ENCODE measurements at regions not wholly inside any gene's neighbourhood (a gene's known extent, or its start where the extent isn't known, plus 50 kb on each side); places are given as distances from the start of the nearest gene placed in this dataset.

DNA sequence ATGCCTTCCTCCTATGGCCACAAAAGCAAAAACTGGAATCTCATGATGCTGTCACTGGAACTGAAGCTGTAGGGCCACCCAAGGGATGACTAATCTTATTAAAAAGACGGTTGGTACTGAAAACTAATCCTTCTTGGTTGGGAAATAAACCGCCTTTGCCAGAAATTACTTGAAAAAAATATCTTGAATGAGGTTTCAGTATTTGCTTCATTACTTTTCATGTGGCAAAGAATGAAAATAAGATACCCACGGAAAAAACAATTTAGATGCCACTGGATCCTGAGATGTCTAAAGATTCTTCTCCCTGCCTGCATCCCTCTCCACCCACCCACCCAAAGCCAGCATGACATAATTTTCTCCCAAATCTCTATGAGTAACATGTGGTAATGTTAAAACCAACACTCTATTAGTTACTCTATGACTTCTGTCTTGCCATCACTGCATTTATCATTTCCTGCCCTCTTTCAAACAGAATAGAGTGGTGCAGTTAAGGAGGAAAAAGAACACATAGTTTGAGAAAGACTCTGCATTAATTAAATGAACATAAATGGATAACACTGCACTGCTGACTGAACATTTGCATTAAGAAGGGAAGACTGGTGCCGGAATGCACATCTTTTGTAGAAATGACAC lies 111.8 kb upstream of the DPH6 start:
- DNase-seq (ENCODE audit: low read depth in 3 of 3), result peak in 2 of 3 donors; percentile 21 to 22

GRCh38 chr15:35663956-35664355 lies 118.0 kb upstream of the DPH6 start:
- no peak for DNase-seq (ENCODE audit: low read depth in 3 of 3)

DNA sequence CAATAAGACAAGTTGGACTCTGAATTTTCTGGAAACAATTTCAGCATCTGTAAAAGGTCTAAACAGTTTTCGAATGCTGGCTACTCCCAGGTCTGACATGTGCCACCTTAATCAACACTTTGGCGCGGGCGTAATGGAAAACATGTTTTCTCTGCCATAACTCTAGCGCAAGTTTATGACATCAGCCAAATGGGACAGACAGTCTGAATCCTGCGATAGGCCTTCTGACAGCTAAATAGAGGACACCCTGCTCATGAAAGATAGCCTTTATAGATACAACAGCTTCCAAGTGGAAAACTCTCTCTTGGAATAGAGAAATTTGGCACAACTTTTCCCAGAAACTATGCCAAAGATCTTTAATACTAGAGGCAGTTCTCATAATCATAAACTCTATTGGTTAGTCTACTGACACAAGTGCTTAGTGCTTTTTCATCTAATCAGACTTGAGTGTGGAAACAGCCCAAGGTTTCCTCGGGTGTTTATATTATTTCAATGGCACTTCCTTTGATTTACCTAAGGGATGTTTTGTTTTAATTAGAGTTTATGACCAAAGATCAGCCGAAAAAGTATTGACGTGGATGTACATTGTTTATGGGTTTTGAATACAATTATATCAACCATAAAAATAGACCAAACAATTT lies 120.1 kb upstream of the DPH6 start:
- no peak for DNase-seq (ENCODE audit: low read depth in 3 of 3)

DNA sequence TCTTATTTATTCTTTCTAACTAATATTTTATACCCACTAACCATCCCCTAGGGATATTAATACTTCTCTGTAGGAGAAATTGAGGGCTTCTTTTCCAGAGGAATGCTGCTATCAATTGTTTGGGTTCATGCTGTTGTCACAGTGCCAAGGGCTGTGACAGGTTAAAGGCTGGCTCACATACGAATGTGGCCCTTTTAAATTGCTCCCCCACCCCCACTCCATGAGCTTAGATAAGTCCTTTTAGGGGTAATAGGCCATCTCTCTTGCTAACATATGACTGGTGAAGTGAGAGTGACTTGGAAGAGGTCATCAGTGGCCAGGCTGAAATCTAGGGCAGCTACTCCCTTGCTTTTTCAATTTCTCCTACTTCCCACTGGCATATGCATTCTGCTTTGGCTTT lies 121.9 kb upstream of the DPH6 start:
- DNase-seq (ENCODE audit: low read depth in 3 of 3), result no peak

DNA sequence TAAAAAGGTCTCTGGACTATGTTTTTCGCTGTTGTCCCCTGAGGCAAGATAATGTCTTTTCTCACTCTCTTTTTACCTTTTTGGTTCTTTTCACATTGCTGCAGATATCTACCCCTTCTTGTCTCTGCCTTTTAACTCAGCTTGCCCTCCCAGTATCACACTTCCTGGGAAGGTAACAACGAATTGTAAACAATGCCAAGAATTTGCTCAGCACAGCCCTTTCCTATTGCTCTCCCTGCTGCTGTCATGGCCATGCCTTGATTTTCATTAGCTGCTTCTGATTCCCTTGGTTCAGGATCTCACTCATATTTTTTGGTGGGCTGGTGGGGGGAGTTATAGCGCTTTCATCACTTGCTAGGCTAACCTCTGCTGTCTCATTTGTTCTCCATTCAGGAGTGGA lies 123.1 kb upstream of the DPH6 start:
- DNase-seq (ENCODE audit: low read depth in 3 of 3), result no peak

DNA sequence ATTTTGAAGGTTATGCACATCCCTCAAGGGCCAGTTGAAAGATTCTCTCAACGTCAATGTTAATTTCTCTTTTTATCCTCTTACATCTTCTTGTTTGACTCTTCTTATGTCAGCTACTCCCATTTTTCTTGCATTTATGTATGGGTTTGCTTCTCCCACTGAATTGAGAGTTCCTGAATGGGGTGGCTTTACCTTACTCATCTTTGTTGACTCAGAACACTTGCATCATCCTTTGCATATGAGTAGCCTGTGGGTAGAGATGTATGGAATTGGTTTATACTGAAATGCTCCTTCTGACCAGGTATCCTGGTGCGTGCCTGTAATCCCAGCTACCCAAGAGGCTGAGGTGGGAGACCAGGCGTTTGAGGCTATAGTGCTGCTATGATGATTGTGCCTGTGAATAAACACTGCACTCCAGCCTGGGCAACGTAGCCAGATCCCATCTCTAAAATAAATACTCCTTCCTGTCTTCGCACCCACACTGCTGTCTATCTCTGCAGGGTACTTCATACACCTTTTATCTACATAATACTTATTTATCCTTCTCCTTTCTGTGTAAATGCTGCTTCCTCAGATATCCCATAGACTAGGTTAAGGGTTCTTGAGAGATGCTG lies 123.6 kb upstream of the DPH6 start:
- no peak for DNase-seq (ENCODE audit: low read depth in 3 of 3)

- no peak for DNase-seq (ENCODE audit: low read depth in 3 of 3)
Observed at GRCh38 chr15:35671197-35671596, 125.2 kb upstream of the DPH6 start.

GRCh38 chr15:35671981-35672380 lies 126.0 kb upstream of the DPH6 start:
- DNase-seq (ENCODE audit: low read depth in 3 of 3), result no peak

- DNase-seq (ENCODE audit: low read depth in 3 of 3), result peak in 2 of 3 donors; percentile 0 to 3
Observed at GRCh38 chr15:35673093-35673684, 127.2 kb upstream of the DPH6 start.

DNA sequence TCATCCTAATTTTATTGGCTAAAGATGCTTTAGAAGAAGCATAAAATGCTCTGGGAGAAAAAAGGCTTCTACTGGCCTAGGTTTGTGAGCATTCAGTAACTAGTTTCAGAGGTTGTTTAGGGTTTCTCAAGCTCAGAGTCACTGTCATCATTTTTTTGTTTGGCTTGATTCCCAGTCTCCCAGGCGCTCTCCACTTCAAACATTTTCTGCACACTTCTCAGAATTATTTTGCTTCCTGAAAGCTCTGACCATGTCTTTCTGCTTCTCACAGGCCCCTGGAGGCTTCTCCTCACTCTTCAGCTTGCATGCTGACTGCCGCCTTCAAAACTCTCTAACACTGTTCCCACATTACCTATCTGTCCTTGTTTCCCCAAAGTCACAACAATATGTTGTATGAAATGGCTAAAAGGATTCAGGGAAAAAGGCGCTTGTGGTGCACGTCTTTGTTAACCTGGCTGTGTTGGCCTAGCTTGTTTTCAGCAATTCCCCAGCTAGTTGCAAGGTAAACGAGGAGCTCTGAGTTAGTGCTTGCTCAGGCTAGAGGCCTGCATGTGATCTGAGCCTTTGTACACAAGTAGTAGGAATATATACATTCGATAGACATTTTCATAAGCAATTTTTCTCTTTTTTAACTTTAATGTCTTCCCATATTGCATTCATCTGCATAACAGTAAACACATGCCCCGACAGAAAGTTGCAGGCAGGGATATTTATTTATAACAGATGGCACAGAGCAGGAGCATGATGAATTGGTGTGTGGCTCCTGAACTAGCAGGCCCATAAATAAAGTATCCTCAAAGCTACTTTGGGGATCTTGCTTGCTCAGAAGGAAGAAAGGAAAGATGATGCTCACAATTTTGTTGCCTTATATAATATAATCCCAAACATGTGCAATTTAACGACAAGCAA lies 129.2 kb upstream of the DPH6 start:
- no peak for DNase-seq (ENCODE audit: low read depth in 3 of 3)

- no peak for DNase-seq (ENCODE audit: low read depth in 3 of 3)
Observed at GRCh38 chr15:35678774-35679173, 132.8 kb upstream of the DPH6 start.

- DNase-seq (ENCODE audit: low read depth in 3 of 3), result no peak
Observed at GRCh38 chr15:35679186-35679585, 133.2 kb upstream of the DPH6 start.

- no peak for DNase-seq (ENCODE audit: low read depth in 3 of 3)
Observed at GRCh38 chr15:35680951-35681350, 135.0 kb upstream of the DPH6 start.

DNA sequence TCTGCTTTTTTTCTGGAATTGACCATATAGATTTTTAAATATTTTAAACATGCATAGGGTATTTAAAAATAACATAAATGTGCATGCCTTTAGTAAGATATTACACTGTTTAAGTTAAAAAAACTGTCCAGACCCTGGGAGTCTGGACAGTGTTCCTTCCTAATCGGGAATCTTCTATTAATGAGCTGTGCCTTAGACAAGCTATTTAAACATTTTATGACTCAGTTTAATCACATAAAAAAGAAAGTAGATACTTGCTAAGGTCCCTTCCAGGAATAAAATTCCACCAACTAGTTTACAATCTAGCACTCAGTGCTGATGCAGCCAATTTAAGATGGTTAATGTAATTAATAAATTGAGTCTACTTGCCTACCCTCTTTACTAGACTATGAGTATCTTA lies 140.4 kb upstream of the DPH6 start:
- no peak for DNase-seq (ENCODE audit: low read depth in 3 of 3)

DNA sequence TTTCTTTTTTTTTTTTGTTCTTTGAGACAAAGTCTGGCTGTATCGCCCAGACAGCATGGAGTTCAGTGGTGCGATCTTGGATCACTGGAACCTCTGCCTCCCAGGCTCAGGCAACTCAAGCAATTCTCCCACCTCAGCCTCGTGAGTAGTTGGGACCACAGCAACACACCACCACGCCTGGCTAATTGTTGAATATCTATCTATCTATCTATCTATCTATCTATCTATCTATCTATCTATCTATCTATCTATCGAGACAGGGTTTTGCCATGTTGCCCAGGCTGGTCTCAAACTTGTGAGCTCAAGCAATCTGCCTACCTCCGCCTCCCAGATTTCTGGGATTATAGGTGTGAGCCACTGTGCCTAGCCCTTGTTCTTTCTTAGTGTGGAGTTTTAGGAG lies 143.3 kb upstream of the DPH6 start:
- DNase-seq (ENCODE audit: low read depth in 3 of 3), result no peak

DNA sequence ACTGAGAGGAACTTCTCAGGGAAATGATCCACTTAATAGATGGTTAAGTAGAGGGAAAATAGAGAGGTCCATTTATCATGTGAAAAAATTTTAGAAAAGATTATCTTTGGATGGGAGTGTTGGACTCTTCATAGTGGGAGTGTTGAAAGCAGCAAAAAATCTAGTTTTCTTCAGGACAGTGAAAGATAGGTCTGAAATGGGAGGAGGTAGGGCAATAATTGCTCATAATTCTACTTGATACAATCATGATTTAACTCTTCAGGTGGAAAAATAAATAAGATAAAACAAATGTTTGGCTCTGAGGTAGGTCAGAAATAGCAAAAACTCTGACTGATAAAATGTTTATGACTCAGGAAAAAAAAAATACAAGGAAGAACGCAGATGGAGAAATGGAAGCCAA lies 144.1 kb upstream of the DPH6 start:
- no peak for DNase-seq (ENCODE audit: low read depth in 3 of 3)

DNA sequence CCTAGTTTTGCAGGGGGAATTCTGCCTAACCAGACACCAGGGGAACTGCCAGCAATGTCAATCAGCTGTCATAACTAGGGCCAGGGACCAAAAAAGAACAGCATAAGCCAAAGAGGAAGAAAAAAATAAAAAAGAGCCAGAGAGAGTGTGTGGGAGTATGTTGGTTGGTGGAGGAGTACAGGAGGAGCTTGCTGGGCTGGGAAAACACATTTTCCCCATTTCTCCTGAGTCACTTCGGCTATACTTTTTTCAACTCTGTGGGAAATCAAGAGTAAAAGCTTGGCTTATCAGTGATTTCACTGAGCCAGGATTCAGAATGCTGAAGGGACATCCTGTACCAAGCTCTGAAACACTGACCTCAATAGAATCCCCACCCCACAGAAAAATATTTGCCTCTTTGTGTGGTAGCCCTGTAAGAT lies 144.7 kb upstream of the DPH6 start:
- no peak for DNase-seq (ENCODE audit: low read depth in 3 of 3)

DNA sequence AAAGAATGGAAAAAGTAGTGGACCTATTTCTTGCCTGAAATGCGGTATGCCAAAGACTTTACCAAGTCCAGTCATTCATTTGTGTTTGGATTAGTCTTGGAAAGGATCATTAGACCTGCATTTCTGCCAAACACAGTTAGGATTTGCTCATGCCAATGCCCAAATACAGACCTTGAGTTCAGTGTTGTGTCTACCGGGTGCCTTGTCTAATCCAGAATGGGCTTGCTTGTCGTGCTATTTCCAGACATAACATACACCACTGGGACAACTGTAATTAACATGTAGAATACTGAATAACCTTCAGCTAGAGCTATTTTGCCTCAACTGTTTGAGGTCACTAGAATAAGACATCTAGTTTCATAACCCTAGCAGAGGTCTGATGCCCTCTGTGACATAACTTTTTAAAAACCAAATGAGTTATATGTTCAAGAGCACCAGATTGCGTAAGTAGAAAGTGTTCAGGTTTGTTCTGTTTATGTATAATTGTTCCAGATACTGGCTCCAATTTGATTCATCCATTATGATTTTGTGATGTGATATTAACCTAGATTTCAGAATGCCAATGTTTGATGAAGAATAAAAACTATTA lies 145.3 kb upstream of the DPH6 start:
- DNase-seq (ENCODE audit: low read depth in 3 of 3), result no peak

DNA sequence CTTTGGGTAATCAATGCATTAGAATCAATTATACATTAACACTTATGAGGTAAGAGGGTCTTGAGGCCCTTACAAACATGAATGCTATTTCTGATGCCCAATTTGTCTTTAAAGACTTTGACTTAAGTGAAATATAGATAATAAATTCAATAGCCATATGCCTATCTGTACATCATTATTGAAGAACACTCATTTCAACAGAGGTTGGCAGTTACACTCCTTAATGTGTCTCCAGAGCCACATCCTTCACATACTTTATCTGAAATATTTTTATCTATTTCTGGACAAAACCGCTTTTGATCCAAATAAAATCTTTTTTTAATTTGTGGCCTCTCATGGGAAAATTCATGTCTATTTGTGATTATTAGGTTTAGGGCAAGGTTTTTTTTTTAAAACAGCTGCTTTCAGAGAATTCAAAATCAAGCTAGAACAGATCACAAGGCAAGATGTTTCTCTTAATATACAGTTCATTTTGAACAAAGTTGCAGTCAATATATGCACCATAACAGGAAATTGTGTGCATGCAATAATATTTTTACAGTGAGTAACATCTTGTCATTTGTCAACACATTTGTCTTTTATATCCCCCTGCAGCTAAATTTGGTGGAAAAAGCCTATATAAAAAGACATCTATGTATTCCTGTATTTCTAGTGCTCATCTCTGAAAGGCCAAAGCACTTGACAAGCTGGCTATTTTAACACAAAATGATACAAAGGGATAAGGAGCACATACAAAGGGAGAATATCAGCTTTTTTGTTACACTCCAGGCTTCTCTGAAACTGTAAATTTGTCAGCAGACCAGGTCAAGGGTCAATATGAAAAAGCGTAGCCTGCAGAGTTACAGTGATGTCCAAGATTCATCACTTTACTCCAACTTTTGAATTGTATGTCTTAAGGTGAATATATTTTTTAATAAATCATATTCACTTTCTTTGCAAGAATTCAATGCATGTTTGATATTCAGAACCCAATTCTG lies 146.2 kb upstream of the DPH6 start:
- no peak for DNase-seq (ENCODE audit: low read depth in 3 of 3)

GRCh38 chr15:35693286-35693685 lies 147.3 kb upstream of the DPH6 start:
- no peak for DNase-seq (ENCODE audit: low read depth in 3 of 3)

Data from stimulated activated CD4-positive, alpha-beta T cell treated with anti-CD3 and anti-CD28 coated beads, TNF-alpha, amount 100 ng/mL, for 48 hours (primary cell).